T-helper 22 cell (primary cell): ENCODE measurements at regions not wholly inside any gene's neighbourhood (a gene's known extent, or its start where the extent isn't known, plus 50 kb on each side); places are given as distances from the start of the nearest gene placed in this dataset.
"Not testable (repeated sequence)": the region's sequence is repeated elsewhere in the genome, so short reads cannot be mapped to it uniquely, and the experiment has no call there.

ENCODE experiments used
- DNase-seq: peaks from one replicate; pipeline ENCODE4 v3.0.0-alpha.2; 2020; ENCODE audit warnings: low read depth

- DNase-seq, result no peak
Measured at GRCh38 chr3:22691407-22691806, 511.7 kb upstream of the UBE2E2 start.

DNA sequence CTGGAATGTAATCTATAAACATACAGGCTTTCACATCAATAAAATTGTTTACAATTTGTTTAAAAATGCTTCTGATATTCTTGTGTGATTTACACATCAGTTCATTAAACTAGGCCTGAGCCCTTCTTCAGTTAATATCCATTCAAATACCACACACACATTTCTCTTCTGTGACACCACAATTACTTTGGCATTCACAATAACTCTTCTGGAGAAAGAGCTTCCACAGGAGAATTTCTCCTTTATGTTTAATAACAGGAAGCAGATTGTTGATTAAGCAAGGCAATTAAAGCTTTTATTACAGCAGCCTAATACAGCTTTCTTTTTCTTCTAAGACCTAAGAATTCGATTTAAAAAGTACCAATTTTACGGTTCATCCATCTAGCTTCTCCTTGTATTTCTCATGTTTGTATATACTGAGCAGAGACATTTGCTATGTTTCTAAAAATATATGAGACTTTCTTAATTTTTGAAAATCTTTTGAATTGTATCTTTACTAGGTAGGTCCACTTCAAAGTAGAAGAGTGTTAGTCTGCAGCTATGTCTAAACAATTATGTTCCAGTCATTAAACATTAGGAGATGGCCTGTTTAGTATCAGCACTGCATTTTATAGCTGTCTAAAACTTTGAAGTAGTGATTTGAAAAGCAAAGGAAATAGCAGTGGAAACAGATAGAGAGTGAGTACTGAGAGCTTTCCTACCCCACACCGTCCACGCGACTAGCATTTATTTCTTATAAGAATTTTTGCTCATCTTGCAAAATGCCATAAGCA is 511.1 kb upstream of the UBE2E2 start:
- DNase-seq, result no peak

GRCh38 chr3:22700876-22701275 is 502.3 kb upstream of the UBE2E2 start:
- DNase-seq, result no peak

- no peak for DNase-seq
Measured at GRCh38 chr3:22704166-22704565, 499.0 kb upstream of the UBE2E2 start.

DNA sequence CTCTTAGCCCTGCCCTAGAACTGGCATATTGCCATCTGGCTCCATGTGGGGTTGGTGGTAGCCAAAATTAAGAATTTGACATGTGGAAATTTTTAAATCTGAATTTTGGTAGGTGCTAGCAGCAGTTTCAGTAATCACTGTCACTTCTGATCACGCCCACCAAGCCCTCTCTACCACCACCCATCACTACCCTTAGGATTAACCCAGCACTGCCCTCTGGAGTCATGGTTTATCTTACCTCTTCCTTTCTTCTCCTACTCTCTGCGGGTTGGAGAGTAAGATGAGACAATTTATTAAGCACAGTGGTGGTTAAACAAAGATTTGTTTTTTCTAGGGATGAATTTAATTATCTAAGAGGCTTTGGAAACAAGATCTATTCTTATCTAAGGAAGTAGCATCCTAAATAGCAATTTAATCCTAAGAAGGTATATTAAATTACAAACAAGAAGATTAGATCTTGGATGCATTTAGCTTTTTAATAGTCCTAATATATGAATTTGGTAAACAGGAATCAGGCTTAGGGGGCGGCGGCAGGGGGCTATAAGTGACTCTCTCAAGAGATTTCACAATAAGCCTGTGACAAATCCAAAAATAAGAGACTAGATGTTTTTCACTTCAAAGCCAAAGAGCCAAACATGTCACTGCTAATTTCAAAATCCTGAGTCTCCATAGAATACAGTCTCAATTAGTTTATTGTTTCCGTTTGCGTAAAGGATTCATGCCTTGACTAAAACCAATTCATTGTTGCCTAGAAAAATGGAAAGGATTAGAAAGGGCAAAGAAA is 498.4 kb upstream of the UBE2E2 start:
- no peak for DNase-seq

GRCh38 chr3:22706922-22707321 is 496.2 kb upstream of the UBE2E2 start:
- DNase-seq, result not testable (repeated sequence)

DNA sequence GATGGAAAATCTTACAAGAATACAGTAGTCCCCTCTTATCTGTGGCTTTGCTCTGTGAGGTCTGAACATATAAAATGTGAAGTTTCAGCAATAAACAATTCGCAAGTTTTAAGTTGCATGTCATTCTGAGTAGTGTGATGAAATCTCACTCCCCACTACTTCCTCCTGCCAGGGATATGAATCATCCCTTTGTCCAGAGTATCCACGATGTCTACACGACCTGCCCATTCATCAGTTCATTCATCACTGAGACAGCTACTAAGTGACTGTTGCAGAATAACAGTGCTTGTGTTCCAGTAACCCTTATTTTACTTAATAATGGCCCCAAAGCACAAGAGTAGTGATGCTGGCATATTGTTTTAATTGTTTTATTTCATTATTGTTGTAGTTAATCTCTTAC is 489.2 kb upstream of the UBE2E2 start:
- DNase-seq, result no peak

- DNase-seq, result no peak
Measured at GRCh38 chr3:22714749-22715148, 488.4 kb upstream of the UBE2E2 start.

DNA sequence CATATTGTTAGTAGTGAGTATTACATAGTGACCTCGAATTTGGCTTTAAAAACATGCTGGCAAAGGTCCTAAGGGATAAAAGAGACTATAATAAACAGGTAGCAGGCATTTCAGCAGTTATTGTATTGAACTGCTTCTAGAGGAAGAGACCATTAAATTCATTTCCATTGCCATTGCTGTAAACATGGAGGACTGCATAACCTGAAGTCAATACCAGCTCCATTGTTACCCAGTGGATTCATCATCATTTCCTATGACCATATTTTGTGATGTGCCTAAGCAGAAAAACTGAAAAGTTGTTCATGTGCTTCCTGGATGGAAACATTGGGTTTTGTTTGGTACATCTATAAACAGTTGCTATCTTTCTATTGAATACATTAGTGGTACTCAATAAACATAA is 482.5 kb upstream of the UBE2E2 start:
- DNase-seq, result no peak

- no peak for DNase-seq
Measured at GRCh38 chr3:22724420-22724819, 478.7 kb upstream of the UBE2E2 start.

GRCh38 chr3:22728406-22728805 is 474.7 kb upstream of the UBE2E2 start:
- no peak for DNase-seq

GRCh38 chr3:22729212-22729611 is 473.9 kb upstream of the UBE2E2 start:
- DNase-seq, result no peak

DNA sequence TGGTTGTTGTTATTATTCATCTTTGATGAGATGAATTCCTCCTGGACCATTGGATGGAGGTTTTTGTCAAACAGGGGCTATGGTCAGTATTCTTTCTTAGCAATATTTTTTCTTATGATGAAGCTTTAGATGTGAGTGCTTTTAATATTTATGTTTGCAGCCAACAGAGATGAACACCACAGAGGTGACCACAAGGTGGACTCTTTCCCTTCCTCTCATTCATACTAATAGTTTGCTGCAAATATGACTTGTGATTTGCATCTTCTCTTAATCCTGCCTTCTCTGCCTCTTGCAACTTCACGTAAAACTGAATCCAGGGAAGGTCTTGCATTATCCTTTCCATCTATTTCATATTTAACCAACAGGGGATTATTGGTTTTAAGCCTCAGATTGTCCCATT is 473.1 kb upstream of the UBE2E2 start:
- no peak for DNase-seq

DNA sequence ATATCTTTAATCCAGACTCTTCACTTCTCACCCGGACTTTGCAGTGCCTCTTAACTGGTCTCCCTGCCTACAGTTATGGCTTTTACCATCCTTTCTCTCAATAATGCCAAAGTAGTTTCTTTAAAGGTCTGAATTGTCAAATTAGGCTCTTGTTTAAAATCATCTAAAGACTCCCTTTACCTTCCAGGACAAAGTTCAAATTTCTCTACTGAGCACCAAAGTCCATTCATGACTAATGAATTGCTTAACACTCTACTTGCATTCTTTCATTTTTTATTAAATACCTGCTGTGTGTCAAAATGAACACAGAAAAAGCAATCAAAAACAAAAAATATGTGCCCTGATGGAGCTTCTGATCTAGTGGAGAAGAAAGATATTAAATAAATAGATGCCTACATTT is 472.4 kb upstream of the UBE2E2 start:
- DNase-seq, result no peak

DNA sequence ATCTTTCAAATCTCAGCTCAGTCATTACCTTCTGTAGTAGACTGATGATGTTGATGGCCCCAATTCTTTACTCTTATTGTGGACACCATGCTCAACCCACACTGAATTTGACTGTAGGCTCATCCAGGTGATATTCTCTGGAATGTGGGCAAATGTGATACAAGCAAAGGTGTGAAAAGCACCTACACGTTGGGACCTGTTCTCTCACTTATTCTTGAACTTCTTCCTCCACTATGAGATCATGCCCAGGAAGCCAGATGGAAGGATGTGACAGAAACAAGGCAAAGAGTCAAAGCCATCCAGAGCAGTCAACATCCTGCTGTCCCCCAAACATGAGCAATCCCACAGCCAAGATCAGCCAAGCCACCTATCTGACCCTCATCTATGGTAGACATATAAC is 471.2 kb upstream of the UBE2E2 start:
- DNase-seq, result no peak

DNA sequence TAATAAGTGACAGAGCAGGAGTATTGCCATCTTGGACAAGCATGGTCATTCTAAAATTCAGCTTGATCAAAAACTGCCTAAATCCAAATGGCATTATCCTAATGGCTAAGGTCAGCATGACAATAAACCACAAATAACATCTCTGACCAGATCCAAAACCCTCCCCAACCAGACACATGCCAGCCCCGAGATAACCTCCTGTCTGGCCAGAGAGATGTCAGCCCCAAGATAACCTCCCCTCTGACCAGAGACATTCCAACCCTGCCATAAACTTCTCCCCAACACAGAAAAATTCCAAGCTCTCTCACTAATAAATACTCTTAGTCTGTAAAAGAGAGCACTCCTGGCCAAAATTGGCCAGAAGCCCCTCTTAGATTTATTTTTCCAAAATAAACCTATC is 470.5 kb upstream of the UBE2E2 start:
- no peak for DNase-seq

GRCh38 chr3:22734207-22734606 is 468.9 kb upstream of the UBE2E2 start:
- DNase-seq, result no peak

- DNase-seq, result no peak
Measured at GRCh38 chr3:22734756-22735155, 468.4 kb upstream of the UBE2E2 start.

DNA sequence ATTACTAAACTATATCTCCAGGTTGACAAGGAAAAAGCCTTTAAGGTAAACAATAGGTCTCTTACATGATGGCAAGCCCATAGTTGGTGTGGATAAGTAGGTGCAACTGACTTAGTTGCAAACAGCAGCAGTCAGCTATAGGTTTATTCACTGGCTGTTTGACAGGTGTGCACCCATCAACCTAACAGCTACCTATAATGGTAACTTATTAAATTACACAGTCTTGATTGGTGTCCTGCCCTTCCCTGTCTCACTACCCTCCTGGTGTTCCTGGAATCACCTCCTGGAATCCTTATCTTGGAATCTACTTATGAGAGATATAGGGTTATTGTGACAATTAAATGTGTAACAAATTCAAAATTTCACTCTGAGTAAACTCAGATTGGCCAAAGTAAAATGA is 467.8 kb upstream of the UBE2E2 start:
- DNase-seq, result no peak

GRCh38 chr3:22743386-22743785 is 459.7 kb upstream of the UBE2E2 start:
- not testable (repeated sequence) for DNase-seq

DNA sequence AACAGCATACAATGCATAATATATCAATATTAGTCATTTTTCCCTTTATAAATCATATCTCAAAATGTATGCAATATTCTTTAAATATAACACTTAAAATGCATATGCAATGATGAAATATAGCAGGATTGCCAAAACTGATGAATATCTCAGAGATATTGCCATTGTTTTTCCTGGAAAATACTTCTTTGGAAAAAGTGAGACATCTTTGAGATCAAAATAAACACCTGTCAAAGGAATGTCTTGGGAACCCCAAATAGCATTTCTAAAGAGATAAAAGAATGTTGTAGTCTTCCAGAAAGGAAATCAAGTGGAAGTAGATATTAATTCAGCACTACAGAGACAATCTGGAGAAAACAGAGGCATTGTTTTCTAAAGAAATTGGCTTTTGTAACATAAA is 457.8 kb upstream of the UBE2E2 start:
- DNase-seq, result no peak

DNA sequence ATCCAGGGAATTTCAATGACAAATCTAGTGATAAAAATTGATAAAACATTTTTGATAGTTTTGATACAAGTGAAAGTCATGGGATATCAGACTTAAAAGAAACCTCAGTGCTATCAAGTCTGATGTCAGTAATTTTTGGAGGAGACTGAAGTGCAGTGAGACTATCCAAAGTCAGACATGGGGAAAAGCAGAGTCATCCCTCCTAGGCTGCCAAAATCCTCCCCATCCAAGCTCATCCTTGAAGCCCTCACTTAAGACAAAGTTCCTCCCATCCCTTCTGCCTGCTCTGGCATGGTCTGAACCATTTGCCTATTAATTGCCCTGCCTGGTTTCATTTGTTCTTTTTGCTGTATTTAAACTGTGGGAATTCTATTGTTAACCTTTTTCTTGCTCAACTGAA is 456.9 kb upstream of the UBE2E2 start:
- DNase-seq, result no peak

DNA sequence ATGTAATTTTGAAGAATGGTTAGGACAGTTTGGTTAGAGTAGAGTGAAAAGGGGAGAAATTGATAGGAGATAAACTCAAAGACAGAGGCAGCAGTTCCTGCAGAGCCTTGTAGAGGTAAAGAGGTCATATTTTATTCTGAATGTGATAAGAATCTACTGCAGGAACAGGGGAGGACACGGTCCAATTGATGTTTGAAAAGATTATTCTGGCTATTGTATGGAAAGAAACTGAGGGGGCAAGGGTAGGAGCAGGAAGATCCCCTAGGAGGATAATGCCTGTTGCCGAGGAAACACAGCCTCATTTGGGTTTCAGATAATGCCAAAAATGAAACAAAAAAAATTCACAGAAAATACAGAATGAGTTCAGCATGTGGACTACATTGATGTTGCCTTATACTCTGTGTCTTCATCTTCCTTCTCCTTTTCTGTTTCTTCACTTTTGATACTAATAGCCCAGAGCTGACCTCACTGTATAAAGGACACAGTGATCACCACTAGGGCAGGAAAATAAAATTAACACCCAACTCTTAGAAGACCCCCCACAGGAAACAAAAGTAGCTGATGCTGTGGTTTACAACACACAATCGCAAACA is 454.6 kb upstream of the UBE2E2 start:
- no peak for DNase-seq
